Sigmoid colon (tissue), 6 donors: ENCODE measurements at regions not wholly inside any gene's neighbourhood (a gene's known extent, or its start where the extent isn't known, plus 50 kb on each side); places are given as distances from the start of the nearest gene placed in this dataset.

Experiments used
- DNase-seq: peaks from one replicate; pipeline ENCODE4 v3.0.0-alpha.2; 2019
- H3K27ac ChIP-seq, 4 donors: fragments of 200-600 bp; sonication (generic); one replicate each; pipeline ENCODE4 v1.5.1; 2016 to 2019; ENCODE audit warnings: mild to moderate bottlenecking in 1 of 4
- H3K27me3 ChIP-seq, 3 donors: fragments of 200-600 bp; sonication (generic); one replicate each; pipeline ENCODE4 v1.5.1; 2019; ENCODE audit warnings: mild to moderate bottlenecking in 1 of 3
- H3K36me3 ChIP-seq, 4 donors: fragments of 200-600 bp; sonication (generic); one replicate each; pipeline ENCODE4 v1.5.1; 2016 to 2019
- H3K4me1 ChIP-seq, 4 donors: fragments of 200-600 bp; sonication (generic); one replicate each; pipeline ENCODE4 v1.5.1; 2017 to 2019
- H3K4me3 ChIP-seq, 4 donors: fragments of 200-600 bp; sonication (generic); one replicate each; pipeline ENCODE4 v1.5.1; 2017 to 2019; ENCODE audit warnings: mild to moderate bottlenecking in 2 of 4, moderate library complexity in 1 of 4
- H3K9me3 ChIP-seq, 4 donors: fragments of 200-600 bp in 3 of 4; sonication (generic) in 3 of 4; one replicate each; pipeline versions ENCODE4 v1.5.1 to v1.6.1; 2013 to 2019
- CTCF ChIP-seq, 4 experiments: fragments of 450-650 bp in 3 of 4; fragments of 200-600 bp in 1 of 4; IDR thresholded peaks; one replicate each; pipeline ENCODE4 v1.5.1; 2016 to 2019; ENCODE audit warnings: antibody characterized with exemption in 4 of 4, mild to moderate bottlenecking in 3 of 4, moderate library complexity in 2 of 4
- EP300 ChIP-seq, 4 donors: sonication (generic); formaldehyde crosslinking; IDR thresholded peaks; one replicate each; pipeline ENCODE4 v1.6.1; 2017; ENCODE audit warnings: antibody characterized with exemption in 4 of 4
- POLR2A ChIP-seq, 2 donors: fragments of 450-650 bp; IDR thresholded peaks; one replicate each; pipeline ENCODE4 v1.6.1; 2016; ENCODE audit warnings: antibody characterized with exemption in 2 of 2, mild to moderate bottlenecking in 2 of 2, moderate library complexity in 2 of 2
- POLR2AphosphoS5 ChIP-seq, 4 donors: sonication (generic); formaldehyde crosslinking; IDR thresholded peaks; one replicate each; pipeline ENCODE4 v1.6.1; 2017; ENCODE audit warnings: antibody characterized with exemption in 4 of 4
- WGBS, 2 donors: extraction: QIAGEN DNeasy Blood & Tissue Kit; methylation state at CpG; one replicate each; pipeline ENCODE4 v1.1.7; 2013; 5-methylcytosine and 5-hydroxymethylcytosine counted together
- intact Hi-C: fragments of 100-400 bp; cut with DNase I; formaldehyde crosslinking; loops from one replicate; pipeline ENCODE4 v1.15.1; 2023
- donor health status: healthy with polysubstance abuse.
- donor health status: healthy.

- no peak for DNase-seq
- TF ChIP-seq POLR2A (IDR thresholded peaks at IDR 0.05) (no peak), POLR2AphosphoS5 (IDR thresholded peaks at IDR 0.05) (no peak), CTCF (IDR thresholded peaks at IDR 0.05) (no peak), EP300 (IDR thresholded peaks at IDR 0.05) (no peak)
- H3K4me3 ChIP-seq, result no peak overlapping the region
- no peak overlapping the region for H3K27ac ChIP-seq
- intact Hi-C loops, result no loop called here
- no peaks in the 10 kb centered on the region for H3K4me1 ChIP-seq
- no peaks in the 10 kb centered on the region for H3K27me3 ChIP-seq
- no peaks in the 10 kb centered on the region for H3K36me3 ChIP-seq
- no peaks in the 10 kb centered on the region for H3K9me3 ChIP-seq
- 25 to 71% methylated on average over 4 of the region's 4 CpGs for WGBS, 2 donors
Measured at GRCh38 chr6:105954148-105954547, 132.0 kb upstream of the PRDM1 start.

- Histone ChIP-seq H3K36me3 (no peaks in the 10 kb centered on the region), H3K27ac (no peak overlapping the region), H3K4me3 (no peak overlapping the region), H3K4me1 (no peaks in the 10 kb centered on the region), H3K27me3 (no peaks in the 10 kb centered on the region), H3K9me3 (no peaks in the 10 kb centered on the region)
- intact Hi-C loops, result no loop called here
- no peak for DNase-seq
- no peak for TF ChIP-seq POLR2A (IDR thresholded peaks at IDR 0.05)
- no peak for TF ChIP-seq EP300 (IDR thresholded peaks at IDR 0.05)
- TF ChIP-seq POLR2AphosphoS5 (IDR thresholded peaks at IDR 0.05), result no peak
- TF ChIP-seq CTCF (IDR thresholded peaks at IDR 0.05), result no peak
- 49 to 60% methylated on average over 7 of the region's 7 CpGs for WGBS, 2 donors
Measured at GRCh38 chr6:105952772-105953690, 133.1 kb upstream of the PRDM1 start.

- TF ChIP-seq POLR2A (IDR thresholded peaks at IDR 0.05), result no peak
- H3K4me3 ChIP-seq, result no peak overlapping the region
- no peaks in the 10 kb centered on the region for H3K27me3 ChIP-seq
- H3K4me1 ChIP-seq, result no peaks in the 10 kb centered on the region
- DNase-seq, result no peak
- intact Hi-C loops, result no loop called here
- H3K27ac ChIP-seq, result no peak overlapping the region
- 83 to 89% methylated on average over 3 of the region's 3 CpGs for WGBS, 2 donors
- H3K36me3 ChIP-seq, result no peaks in the 10 kb centered on the region
- no peaks in the 10 kb centered on the region for H3K9me3 ChIP-seq
Measured at GRCh38 chr6:105952326-105952725, 133.8 kb upstream of the PRDM1 start.

- WGBS, 2 donors, result 82 to 97% methylated on average over 4 of the region's 4 CpGs
Measured at GRCh38 chr6:105951322-105951721, 134.8 kb upstream of the PRDM1 start.

GRCh38 chr6:105949869-105950268 lies 136.3 kb upstream of the PRDM1 start:
- no peaks in the 10 kb centered on the region for H3K4me1 ChIP-seq

More at GRCh38 chr6:105951322-105951721, 134.8 kb upstream of the PRDM1 start:
- TF ChIP-seq EP300 (IDR thresholded peaks at IDR 0.05) (no peak), CTCF (IDR thresholded peaks at IDR 0.05) (no peak)
- DNase-seq, result no peak
- no peaks in the 10 kb centered on the region for H3K27me3 ChIP-seq
- no peak overlapping the region for H3K4me3 ChIP-seq
- H3K27ac ChIP-seq, result no peak overlapping the region
- H3K36me3 ChIP-seq, result no peaks in the 10 kb centered on the region
- intact Hi-C loops, result no loop called here
- no peaks in the 10 kb centered on the region for H3K9me3 ChIP-seq
- no peaks in the 10 kb centered on the region for H3K4me1 ChIP-seq

More at GRCh38 chr6:105949869-105950268, 136.3 kb upstream of the PRDM1 start:
- Histone ChIP-seq H3K9me3 (no peaks in the 10 kb centered on the region), H3K27ac (no peak overlapping the region), H3K4me3 (no peak overlapping the region), H3K27me3 (no peaks in the 10 kb centered on the region), H3K36me3 (no peaks in the 10 kb centered on the region)
- 83 to 86% methylated on average over 2 of the region's 2 CpGs for WGBS, 2 donors
- DNase-seq, result no peak
- TF ChIP-seq POLR2AphosphoS5 (IDR thresholded peaks at IDR 0.05) (no peak), CTCF (IDR thresholded peaks at IDR 0.05) (no peak), EP300 (IDR thresholded peaks at IDR 0.05) (no peak), POLR2A (IDR thresholded peaks at IDR 0.05) (no peak)
- intact Hi-C loops, result no loop called here
